ENCODE measurements at regions not wholly inside any gene's neighbourhood (a gene's known extent, or its start where the extent isn't known, plus 50 kb on each side); places are given as distances from the start of the nearest gene placed in this dataset.

DNA sequence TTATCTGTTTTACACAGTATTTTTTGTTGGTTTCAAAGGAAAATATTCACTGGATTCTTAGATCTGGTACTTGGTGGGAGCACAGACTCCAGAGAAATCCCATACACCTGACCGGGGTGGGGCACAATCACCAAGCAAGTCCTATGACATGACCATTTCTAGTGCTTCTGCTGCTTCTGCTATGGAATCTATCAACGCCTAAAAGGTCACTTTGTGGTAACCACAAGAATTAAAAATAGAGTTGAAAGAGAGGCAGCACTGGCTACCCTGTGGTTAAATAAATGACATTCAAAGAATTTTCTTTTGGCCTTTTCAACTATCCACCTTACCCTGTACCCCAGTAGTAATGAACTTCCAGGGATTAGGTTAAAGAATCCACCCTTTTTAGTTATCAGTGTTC, 329.9 kb upstream of the VWC2 start:
- Histone ChIP-seq H3K4me3 (no peak overlapping the region), H3K9me3 (no peaks in the 10 kb centered on the region), H3K36me3 (no peaks in the 10 kb centered on the region), H3K4me1 (no peaks in the 10 kb centered on the region), H3K27me3 (no peaks in the 10 kb centered on the region), H3K27ac (no peak overlapping the region)
- TF ChIP-seq, protein P1, sequence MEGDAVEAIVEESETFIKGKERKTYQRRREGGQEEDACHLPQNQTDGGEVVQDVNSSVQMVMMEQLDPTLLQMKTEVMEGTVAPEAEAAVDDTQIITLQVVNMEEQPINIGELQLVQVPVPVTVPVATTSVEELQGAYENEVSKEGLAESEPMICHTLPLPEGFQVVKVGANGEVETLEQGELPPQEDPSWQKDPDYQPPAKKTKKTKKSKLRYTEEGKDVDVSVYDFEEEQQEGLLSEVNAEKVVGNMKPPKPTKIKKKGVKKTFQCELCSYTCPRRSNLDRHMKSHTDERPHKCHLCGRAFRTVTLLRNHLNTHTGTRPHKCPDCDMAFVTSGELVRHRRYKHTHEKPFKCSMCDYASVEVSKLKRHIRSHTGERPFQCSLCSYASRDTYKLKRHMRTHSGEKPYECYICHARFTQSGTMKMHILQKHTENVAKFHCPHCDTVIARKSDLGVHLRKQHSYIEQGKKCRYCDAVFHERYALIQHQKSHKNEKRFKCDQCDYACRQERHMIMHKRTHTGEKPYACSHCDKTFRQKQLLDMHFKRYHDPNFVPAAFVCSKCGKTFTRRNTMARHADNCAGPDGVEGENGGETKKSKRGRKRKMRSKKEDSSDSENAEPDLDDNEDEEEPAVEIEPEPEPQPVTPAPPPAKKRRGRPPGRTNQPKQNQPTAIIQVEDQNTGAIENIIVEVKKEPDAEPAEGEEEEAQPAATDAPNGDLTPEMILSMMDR (IDR thresholded peaks at IDR 0.05) = no peak
- no peak for DNase-seq
- intact Hi-C loops (cut with DNase I; ENCODE audit: low total_unique reads) = no loop called here

DNA sequence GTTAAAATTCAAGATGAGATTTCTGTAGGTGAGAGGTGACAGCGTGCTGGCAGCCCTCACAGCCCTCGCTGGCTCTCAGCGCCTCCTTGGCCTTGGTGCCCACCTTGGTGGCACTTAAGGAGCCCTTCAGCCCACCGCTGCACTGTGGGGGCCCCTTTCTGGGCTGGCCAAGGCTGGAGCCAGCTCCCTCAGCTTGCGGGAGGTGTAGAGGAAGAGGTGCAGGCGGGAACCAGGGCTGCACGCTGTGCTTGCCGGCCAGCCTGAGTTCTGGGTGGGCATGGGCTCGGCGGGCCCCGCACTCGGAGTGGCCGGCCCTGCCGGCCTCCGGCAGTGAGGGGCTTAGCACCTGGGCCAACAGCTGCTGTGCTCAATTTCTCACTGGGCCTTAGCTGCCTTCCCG, 320.0 kb upstream of the VWC2 start:
- TF ChIP-seq, protein P1 (IDR thresholded peaks at IDR 0.05) = no peak
- Histone ChIP-seq H3K4me3 (no peak overlapping the region), H3K27ac (no peak overlapping the region), H3K36me3 (no peaks in the 10 kb centered on the region), H3K27me3 (no peaks in the 10 kb centered on the region), H3K9me3 (no peaks in the 10 kb centered on the region), H3K4me1 (no peaks in the 10 kb centered on the region)
- no peak for DNase-seq
- intact Hi-C loops (cut with DNase I; ENCODE audit: low total_unique reads) = no loop called here

- TF ChIP-seq, protein P1 (IDR thresholded peaks at IDR 0.05) = no peak
- no peak for DNase-seq
- intact Hi-C loops (cut with DNase I; ENCODE audit: low total_unique reads) = no loop called here
These were observed 294.0 kb upstream of the VWC2 start for GRCh38 chr7:49479441-49479840.

GRCh38 chr7:49479936-49480544, 293.4 kb upstream of the VWC2 start:
- no peaks in the 10 kb centered on the region for H3K9me3 ChIP-seq
- no peaks in the 10 kb centered on the region for H3K4me1 ChIP-seq
- H3K36me3 ChIP-seq = no peaks in the 10 kb centered on the region
- intact Hi-C loops (cut with DNase I; ENCODE audit: low total_unique reads) = no loop called here
- TF ChIP-seq, protein P1 (IDR thresholded peaks at IDR 0.05) = no peak
- DNase-seq = no peak
- no peak overlapping the region for H3K4me3 ChIP-seq
- H3K27me3 ChIP-seq = no peaks in the 10 kb centered on the region
- no peak overlapping the region for H3K27ac ChIP-seq

More at GRCh38 chr7:49479441-49479840, 294.0 kb upstream of the VWC2 start:
- no peaks in the 10 kb centered on the region for H3K36me3 ChIP-seq
- no peak overlapping the region for H3K27ac ChIP-seq
- H3K27me3 ChIP-seq = no peaks in the 10 kb centered on the region
- no peaks in the 10 kb centered on the region for H3K4me1 ChIP-seq
- no peak overlapping the region for H3K4me3 ChIP-seq
- H3K9me3 ChIP-seq = no peaks in the 10 kb centered on the region

DNA sequence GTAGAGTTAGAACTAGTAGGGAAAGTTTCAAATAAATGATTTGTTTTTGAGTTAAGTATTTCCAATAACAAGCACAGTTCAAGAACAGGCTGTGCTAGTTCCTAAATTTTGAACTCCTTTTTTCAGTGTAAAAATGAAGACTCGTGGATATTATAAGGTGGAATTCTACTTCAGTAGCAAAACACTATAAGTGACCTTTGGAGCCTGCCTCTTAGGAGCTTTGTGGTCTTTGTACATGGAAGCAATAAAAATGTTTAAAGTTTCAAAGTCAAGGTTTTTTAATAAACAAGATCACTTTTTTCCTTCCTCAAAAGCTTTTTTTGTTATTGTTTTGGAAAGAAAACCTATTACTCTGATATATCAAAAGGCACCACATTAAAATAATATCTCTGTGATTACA, 292.4 kb upstream of the VWC2 start:
- Histone ChIP-seq H3K36me3 (no peaks in the 10 kb centered on the region), H3K9me3 (no peaks in the 10 kb centered on the region), H3K27ac (no peak overlapping the region), H3K4me3 (no peak overlapping the region), H3K4me1 (no peaks in the 10 kb centered on the region), H3K27me3 (no peaks in the 10 kb centered on the region)
- no peak for DNase-seq
- TF ChIP-seq, protein P1 (IDR thresholded peaks at IDR 0.05) = no peak
- intact Hi-C loops (cut with DNase I; ENCODE audit: low total_unique reads) = no loop called here

DNA sequence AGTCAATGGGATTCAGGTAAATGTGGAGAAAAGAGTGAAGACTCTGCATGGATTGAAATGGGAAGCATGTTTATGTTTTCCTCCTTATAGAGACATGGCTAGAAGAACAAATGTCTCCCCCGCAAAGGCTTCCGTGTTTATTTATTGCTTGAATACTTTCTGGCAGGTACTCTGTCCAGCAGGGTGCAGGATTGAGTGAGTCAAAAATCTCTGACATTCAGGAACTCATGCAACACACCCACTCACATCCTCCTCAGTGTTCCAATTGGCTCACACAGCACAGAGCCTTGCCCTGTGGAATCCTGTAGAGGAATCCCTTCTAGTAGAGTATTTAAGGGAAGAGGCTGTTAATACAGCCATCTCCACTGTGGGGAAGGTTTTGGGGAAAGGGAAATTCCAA, 290.3 kb upstream of the VWC2 start:
- intact Hi-C loops (cut with DNase I; ENCODE audit: low total_unique reads) = no loop called here
- TF ChIP-seq, protein P1 (IDR thresholded peaks at IDR 0.05) = no peak
- no peaks in the 10 kb centered on the region for H3K27me3 ChIP-seq
- H3K4me3 ChIP-seq = no peak overlapping the region
- H3K9me3 ChIP-seq = no peaks in the 10 kb centered on the region
- no peak for DNase-seq
- no peaks in the 10 kb centered on the region for H3K36me3 ChIP-seq
- H3K4me1 ChIP-seq = no peaks in the 10 kb centered on the region
- H3K27ac ChIP-seq = no peak overlapping the region

Data from tibial artery (tissue), 4 donors.